K562 (cell line): ENCODE measurements at regions not wholly inside any gene's neighbourhood (a gene's known extent, or its start where the extent isn't known, plus 50 kb on each side); places are given as distances from the start of the nearest gene placed in this dataset.

Source experiments
- ATF7 ChIP-seq: fragments of 450-650 bp; IDR thresholded peaks from 2 replicates; pipeline ENCODE4 v1.7.1; 2014; ENCODE audit warnings: mild to moderate bottlenecking, moderate library complexity
- BRD9 ChIP-seq: fragments of 450-650 bp; IDR thresholded peaks from 2 replicates; pipeline ENCODE4 v1.6.1; 2018; ENCODE audit warnings: low read depth; ENCODE audit not compliant: partially characterized antibody
- EHMT2 ChIP-seq: fragments of 450-650 bp; IDR thresholded peaks from 2 replicates; pipeline ENCODE4 v1.6.1; 2018; ENCODE audit warnings: antibody characterized with exemption
- FOXJ2 ChIP-seq: fragments of 200-800 bp; sonication (Bioruptor generic); IDR thresholded peaks from 2 replicates; pipeline ENCODE4 v1.6.1; 2016; ENCODE audit warnings: missing genetic modification characterization, missing compliant biosample characterization
- MAFF ChIP-seq: IDR thresholded peaks from 2 replicates; pipeline ENCODE4 v1.6.1; 2012; ENCODE audit warnings: low read length, improper control_type of control experiment
- MNT ChIP-seq, 2 experiments: fragments of 450-650 bp; conservative IDR thresholded peaks; 2 replicates each; pipeline ENCODE4 v1.6.1; 2017; ENCODE audit warnings: mild to moderate bottlenecking in 2 of 2, moderate library complexity in 2 of 2
- NFATC3 ChIP-seq: fragments of 450-650 bp; IDR thresholded peaks from 2 replicates; pipeline ENCODE4 v1.6.1; 2017; ENCODE audit warnings: mild to moderate bottlenecking
- NFE2L1 ChIP-seq: fragments of 450-650 bp; IDR thresholded peaks from 2 replicates; pipeline ENCODE4 v1.6.1; 2016; ENCODE audit warnings: missing genetic modification characterization, low read depth, mild to moderate bottlenecking, missing compliant biosample characterization, moderate library complexity, borderline replicate concordance
- NR2C2 ChIP-seq, 2 experiments: fragments of 200-800 bp in 1 of 2; sonication (Bioruptor generic) in 1 of 2; sonication (generic) in 1 of 2; formaldehyde crosslinking in 1 of 2; IDR thresholded peaks; 2 replicates each; pipeline versions ENCODE4 v1.6.1 to v1.8.0; 2016 to 2022; ENCODE audit warnings: mild to moderate bottlenecking in 1 of 2, missing compliant biosample characterization in 1 of 2, missing genetic modification characterization in 1 of 2, missing genetic modification reagents in 1 of 2
- NR3C1 ChIP-seq: sonication (generic); formaldehyde crosslinking; IDR thresholded peaks from 2 replicates; pipeline ENCODE4 v1.8.1; 2022; ENCODE audit warnings: missing genetic modification reagents
- PHF20 ChIP-seq: fragments of 450-650 bp; IDR thresholded peaks from 2 replicates; pipeline ENCODE4 v1.6.1; 2018; ENCODE audit not compliant: partially characterized antibody
- PHTF2 ChIP-seq: fragments of 250-450 bp; sonication (Bioruptor Pico); IDR thresholded peaks from 2 replicates; pipeline ENCODE4 v1.5.0; 2021; ENCODE audit warnings: mild to moderate bottlenecking
- RAD51 ChIP-seq: fragments of 450-650 bp; IDR thresholded peaks from 2 replicates; pipeline ENCODE4 v1.7.1; 2016; ENCODE audit warnings: low read depth, mild to moderate bottlenecking, borderline replicate concordance
- RFX5 ChIP-seq: IDR thresholded peaks from 2 replicates; pipeline ENCODE4 v1.6.1; 2011; ENCODE audit warnings: low read depth, mild to moderate bottlenecking, improper control_type of control experiment, low read length
- SIN3B ChIP-seq: fragments of 450-650 bp; IDR thresholded peaks from 2 replicates; pipeline ENCODE4 v1.6.1; 2017; ENCODE audit warnings: low read depth, mild to moderate bottlenecking, moderate library complexity
- TEAD4 ChIP-seq, 2 experiments: sonication (generic) in 1 of 2; formaldehyde crosslinking in 1 of 2; IDR thresholded peaks; 2 replicates each; pipeline versions ENCODE4 v1.6.1 to v1.8.0; 2012 to 2022; ENCODE audit warnings: borderline replicate concordance in 1 of 2, inconsistent platforms in 1 of 2, low read length in 1 of 2, mild to moderate bottlenecking in 1 of 2, missing genetic modification reagents in 1 of 2
- YY1 ChIP-seq, 3 experiments: IDR thresholded peaks; 2 replicates each; pipeline ENCODE4 v1.6.1; 2011; ENCODE audit warnings: low read length in 2 of 3, mild to moderate bottlenecking in 2 of 3, moderate library complexity in 2 of 3, borderline replicate concordance in 1 of 3, control low read depth in 1 of 3, low read depth in 1 of 3; ENCODE audit not compliant: insufficient read depth in 3 of 3, insufficient replicate concordance in 2 of 3, control insufficient read depth in 1 of 3, insufficient read length in 1 of 3; ENCODE audit errors: extremely low read depth in 1 of 3
- ZFP36 ChIP-seq: fragments of 150-350 bp; IDR thresholded peaks from 2 replicates; pipeline ENCODE4 v1.6.1; 2018; ENCODE audit warnings: low read length, low read depth; ENCODE audit not compliant: partially characterized antibody
- ZNF347 ChIP-seq: fragments of 450-650 bp; formaldehyde crosslinking; IDR thresholded peaks from 2 replicates; pipeline ENCODE4 v1.4.0; 2020; ENCODE audit warnings: low read depth, mild to moderate bottlenecking, moderate library complexity
- ZNF785 ChIP-seq: fragments of 250-450 bp; sonication (Bioruptor Pico); IDR thresholded peaks from 2 replicates; pipeline ENCODE4 v1.4.0; 2020; ENCODE audit warnings: mild to moderate bottlenecking
- TF ChIP-seq, protein P1 (sequence below): fragments of 150-350 bp; IDR thresholded peaks from 2 replicates; pipeline ENCODE4 v1.6.1; 2014; ENCODE audit warnings: low read depth, mild to moderate bottlenecking, low read length, borderline replicate concordance

- TF ChIP-seq NFE2L1 (tag) (no peak; the same call in 1 of the 2 replicates), NFATC3 (no peak), RFX5 (no peak), NR2C2 (CRISPR knock-in tag; IDR thresholded peaks at IDR 0.05) (no peak), NR2C2 (tag; IDR thresholded peaks at IDR 0.05) (peak; percentile 69; the same call in 1 of the 2 replicates), YY1 (IDR thresholded peaks at IDR 0.05; ENCODE audit: borderline replicate concordance in 1 of 3, control insufficient read depth in 1 of 3, extremely low read depth in 1 of 3, insufficient read depth in 3 of 3, insufficient read length in 1 of 3, insufficient replicate concordance in 2 of 3, low read depth in 1 of 3, low read length in 2 of 3) (peak in 1 of 3 experiments; percentile 45), FOXJ2 (no peak), BRD9 (peak; percentile 54), MNT (conservative IDR thresholded peaks at IDR 0.05) (0 out of 4 replicates have a peak, but pooled peaks of 1 of the 2 experiments have one; percentile 12), EHMT2 (peak; percentile 85), ZFP36 (peak; percentile 16), PHTF2 (CRISPR knock-in tag) (no peak), ZNF347 (CRISPR knock-in tag) (no peak), RAD51 (no peak), MAFF (peak; percentile 60; the same call in 1 of the 2 replicates), PHF20 (no peak), TEAD4 (IDR thresholded peaks at IDR 0.05; ENCODE audit: low read length) (0 out of 2 replicates have a peak, but pooled peaks have one; percentile 11), TEAD4 (CRISPR knock-in tag; IDR thresholded peaks at IDR 0.05; ENCODE audit: borderline replicate concordance) (no peak), SIN3B (no peak), NR3C1 (CRISPR knock-in tag) (no peak), ZNF785 (CRISPR knock-in tag) (no peak), ATF7 (peak; percentile 68; the same call in 1 of the 2 replicates)
- TF ChIP-seq, protein P1, sequence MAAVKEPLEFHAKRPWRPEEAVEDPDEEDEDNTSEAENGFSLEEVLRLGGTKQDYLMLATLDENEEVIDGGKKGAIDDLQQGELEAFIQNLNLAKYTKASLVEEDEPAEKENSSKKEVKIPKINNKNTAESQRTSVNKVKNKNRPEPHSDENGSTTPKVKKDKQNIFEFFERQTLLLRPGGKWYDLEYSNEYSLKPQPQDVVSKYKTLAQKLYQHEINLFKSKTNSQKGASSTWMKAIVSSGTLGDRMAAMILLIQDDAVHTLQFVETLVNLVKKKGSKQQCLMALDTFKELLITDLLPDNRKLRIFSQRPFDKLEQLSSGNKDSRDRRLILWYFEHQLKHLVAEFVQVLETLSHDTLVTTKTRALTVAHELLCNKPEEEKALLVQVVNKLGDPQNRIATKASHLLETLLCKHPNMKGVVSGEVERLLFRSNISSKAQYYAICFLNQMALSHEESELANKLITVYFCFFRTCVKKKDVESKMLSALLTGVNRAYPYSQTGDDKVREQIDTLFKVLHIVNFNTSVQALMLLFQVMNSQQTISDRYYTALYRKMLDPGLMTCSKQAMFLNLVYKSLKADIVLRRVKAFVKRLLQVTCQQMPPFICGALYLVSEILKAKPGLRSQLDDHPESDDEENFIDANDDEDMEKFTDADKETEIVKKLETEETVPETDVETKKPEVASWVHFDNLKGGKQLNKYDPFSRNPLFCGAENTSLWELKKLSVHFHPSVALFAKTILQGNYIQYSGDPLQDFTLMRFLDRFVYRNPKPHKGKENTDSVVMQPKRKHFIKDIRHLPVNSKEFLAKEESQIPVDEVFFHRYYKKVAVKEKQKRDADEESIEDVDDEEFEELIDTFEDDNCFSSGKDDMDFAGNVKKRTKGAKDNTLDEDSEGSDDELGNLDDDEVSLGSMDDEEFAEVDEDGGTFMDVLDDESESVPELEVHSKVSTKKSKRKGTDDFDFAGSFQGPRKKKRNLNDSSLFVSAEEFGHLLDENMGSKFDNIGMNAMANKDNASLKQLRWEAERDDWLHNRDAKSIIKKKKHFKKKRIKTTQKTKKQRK: no peak
These were observed 210.2 kb upstream of the ACTBL2 start (continued) for GRCh38 chr5:57692582-57693487.
